DND-41 (cell line): ENCODE measurements at regions not wholly inside any gene's neighbourhood (a gene's known extent, or its start where the extent isn't known, plus 50 kb on each side); places are given as distances from the start of the nearest gene placed in this dataset.

ENCODE experiments used
- ATAC-seq: fragments of 200-7000 bp; cut with Tn5 transposase; 3 replicates; pipeline ENCODE4 v1.9.1; 2021; ENCODE audit warnings: low read depth; ENCODE audit not compliant: insufficient read depth
- DNase-seq: peaks from one replicate; pipeline ENCODE4 v3.0.0-alpha.2; 2020
- H2AFZ ChIP-seq: 2 replicates; pipeline ENCODE4 v1.6.0; 2012; ENCODE audit warnings: low read depth, low read length
- H3K27ac ChIP-seq: 2 replicates; pipeline ENCODE4 v1.5.1; 2012; ENCODE audit warnings: low read length, inconsistent platforms
- H3K27me3 ChIP-seq: fragments of 200-600 bp; sonication (generic); 2 replicates; pipeline ENCODE4 v1.6.0; 2012; ENCODE audit warnings: low read length, mild to moderate bottlenecking, inconsistent platforms; ENCODE audit not compliant: insufficient read depth, poor library complexity
- H3K36me3 ChIP-seq: 2 replicates; pipeline ENCODE4 v1.5.1; 2012; ENCODE audit warnings: low read length, inconsistent platforms; ENCODE audit not compliant: insufficient read depth
- H3K4me1 ChIP-seq: 2 replicates; pipeline ENCODE4 v1.5.1; 2012; ENCODE audit warnings: mild to moderate bottlenecking, low read length; ENCODE audit not compliant: insufficient read depth
- H3K4me2 ChIP-seq: 2 replicates; pipeline ENCODE4 v1.6.0; 2012; ENCODE audit warnings: mild to moderate bottlenecking, moderate library complexity, low read length, inconsistent platforms; ENCODE audit not compliant: insufficient read depth
- H3K4me3 ChIP-seq, 2 experiments: fragments of 200-600 bp in 1 of 2; shearing (Covaris generic) in 1 of 2; 2 replicates each; pipeline ENCODE4 v1.5.1; 2012 to 2016; ENCODE audit warnings: inconsistent platforms in 2 of 2, low read length in 2 of 2, mild to moderate bottlenecking in 2 of 2, low read depth in 1 of 2, moderate library complexity in 1 of 2
- H3K79me2 ChIP-seq: 2 replicates; pipeline ENCODE4 v1.6.0; 2012; ENCODE audit warnings: low read length, inconsistent platforms; ENCODE audit not compliant: insufficient read depth
- H3K9ac ChIP-seq: 2 replicates; pipeline ENCODE4 v1.6.0; 2012; ENCODE audit warnings: low read depth, mild to moderate bottlenecking, inconsistent platforms, low read length, moderate library complexity
- H3K9me3 ChIP-seq: 2 replicates; pipeline ENCODE4 v1.5.1; 2012; ENCODE audit warnings: low read length, moderate library complexity, mild to moderate bottlenecking, inconsistent platforms; ENCODE audit not compliant: insufficient read depth, severe bottlenecking
- H4K20me1 ChIP-seq: 2 replicates; pipeline ENCODE4 v1.6.0; 2012; ENCODE audit warnings: low read length; ENCODE audit not compliant: insufficient read depth
- CTCF ChIP-seq: IDR thresholded peaks from 2 replicates; pipeline ENCODE4 v1.5.1; 2012; ENCODE audit warnings: borderline replicate concordance, low read length, moderate library complexity, mild to moderate bottlenecking; ENCODE audit not compliant: poor library complexity, severe bottlenecking; ENCODE audit errors: extremely low read depth
- EZH2 ChIP-seq: IDR thresholded peaks from 3 replicates; pipeline ENCODE4 v1.6.1; 2012; ENCODE audit warnings: borderline replicate concordance, low read depth, mild to moderate bottlenecking, moderate library complexity, low read length, inconsistent platforms; ENCODE audit not compliant: severe bottlenecking

DNA sequence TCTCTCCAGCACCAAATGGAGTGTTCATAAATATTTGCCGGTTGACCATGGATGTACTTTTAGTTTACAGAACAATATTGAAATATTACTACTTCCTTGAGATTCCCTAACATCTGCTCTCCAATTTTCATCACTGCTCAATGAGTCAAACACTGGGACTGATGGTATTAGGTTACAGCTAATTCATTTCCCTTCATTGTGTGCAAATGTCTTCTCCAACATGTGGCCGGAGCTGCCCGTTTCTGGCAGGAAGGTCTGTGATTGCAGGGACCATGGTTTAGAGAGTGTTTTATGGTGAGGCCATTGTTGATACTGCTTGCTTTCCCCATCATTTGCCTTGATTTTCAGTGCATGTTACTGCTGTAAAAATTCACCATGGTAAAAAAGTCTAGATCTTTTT is 209.3 kb downstream of the HS3ST3B1 start:
- Histone ChIP-seq H3K9me3 (no peaks in the 10 kb centered on the region), H2AFZ (no peak overlapping the region), H3K36me3 (no peaks in the 10 kb centered on the region), H3K27me3 (no peaks in the 10 kb centered on the region), H4K20me1 (no peaks in the 10 kb centered on the region), H3K27ac (no peak overlapping the region), H3K4me1 (no peaks in the 10 kb centered on the region), H3K9ac (no peak overlapping the region), H3K4me2 (no peak overlapping the region), H3K4me3 (no peak overlapping the region), H3K79me2 (no peaks in the 10 kb centered on the region)
- DNase-seq (no peak), ATAC-seq (no peak)
- TF ChIP-seq EZH2 (no peak), CTCF (no peak)

DNA sequence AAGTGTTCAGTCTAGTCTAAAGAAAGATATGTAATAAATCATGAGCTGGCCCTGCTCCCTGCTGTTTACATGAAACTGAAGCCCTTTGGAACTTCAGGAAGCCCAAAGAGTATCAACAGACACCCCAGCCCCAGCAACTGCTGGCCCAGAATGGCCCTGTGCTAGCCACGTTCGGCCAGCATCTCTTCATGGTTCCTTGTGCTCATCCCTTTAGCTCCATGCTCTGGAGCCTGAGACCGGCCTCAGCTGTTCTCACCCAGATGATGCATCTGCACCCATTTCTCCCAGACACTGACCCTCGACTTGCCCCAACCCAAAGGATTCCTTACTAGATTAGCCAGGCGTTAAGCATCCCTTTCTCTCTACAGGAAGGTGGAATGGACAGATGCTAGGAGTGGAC is 207.3 kb downstream of the HS3ST3B1 start:
- no peak for TF ChIP-seq CTCF
- no peaks in the 10 kb centered on the region for H4K20me1 ChIP-seq
- H3K4me3 ChIP-seq, result no peak overlapping the region
- H3K27me3 ChIP-seq, result no peaks in the 10 kb centered on the region
- ATAC-seq (no peak), DNase-seq (no peak)
- no peaks in the 10 kb centered on the region for H3K9me3 ChIP-seq
- no peaks in the 10 kb centered on the region for H3K79me2 ChIP-seq
- H3K36me3 ChIP-seq, result no peaks in the 10 kb centered on the region
- H2AFZ ChIP-seq, result no peak overlapping the region
- no peak overlapping the region for H3K27ac ChIP-seq
- H3K4me1 ChIP-seq, result no peaks in the 10 kb centered on the region
- no peak overlapping the region for H3K9ac ChIP-seq
- no peak overlapping the region for H3K4me2 ChIP-seq

DNA sequence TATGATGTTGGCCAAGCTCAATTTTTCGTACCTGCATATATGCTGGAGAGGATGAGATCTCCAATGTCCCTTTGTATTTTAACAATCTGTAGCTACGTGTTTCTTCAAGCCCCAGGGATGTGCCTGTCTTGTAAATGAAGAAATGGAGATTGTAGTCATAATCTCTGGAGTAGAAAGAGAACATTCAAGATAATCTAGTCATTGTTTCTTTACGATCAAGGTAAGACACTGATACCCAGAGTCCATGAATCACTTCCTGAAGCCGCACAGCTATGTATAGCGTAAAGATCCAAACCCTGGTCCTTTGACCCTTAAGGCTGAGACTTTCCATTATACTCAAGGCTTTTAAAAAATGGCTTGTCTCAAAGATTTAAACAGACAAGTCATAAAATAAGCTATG is 205.5 kb downstream of the HS3ST3B1 start:
- H3K4me1 ChIP-seq, result no peaks in the 10 kb centered on the region
- TF ChIP-seq EZH2 (no peak), CTCF (no peak)
- no peak overlapping the region for H3K4me3 ChIP-seq
- H3K4me2 ChIP-seq, result no peak overlapping the region
- H3K79me2 ChIP-seq, result no peaks in the 10 kb centered on the region
- no peak overlapping the region for H2AFZ ChIP-seq
- H3K9ac ChIP-seq, result no peak overlapping the region
- no peaks in the 10 kb centered on the region for H4K20me1 ChIP-seq
- ATAC-seq, result no peak
- H3K9me3 ChIP-seq, result no peaks in the 10 kb centered on the region
- DNase-seq, result no peak
- H3K36me3 ChIP-seq, result no peaks in the 10 kb centered on the region
- no peak overlapping the region for H3K27ac ChIP-seq
- no peaks in the 10 kb centered on the region for H3K27me3 ChIP-seq

DNA sequence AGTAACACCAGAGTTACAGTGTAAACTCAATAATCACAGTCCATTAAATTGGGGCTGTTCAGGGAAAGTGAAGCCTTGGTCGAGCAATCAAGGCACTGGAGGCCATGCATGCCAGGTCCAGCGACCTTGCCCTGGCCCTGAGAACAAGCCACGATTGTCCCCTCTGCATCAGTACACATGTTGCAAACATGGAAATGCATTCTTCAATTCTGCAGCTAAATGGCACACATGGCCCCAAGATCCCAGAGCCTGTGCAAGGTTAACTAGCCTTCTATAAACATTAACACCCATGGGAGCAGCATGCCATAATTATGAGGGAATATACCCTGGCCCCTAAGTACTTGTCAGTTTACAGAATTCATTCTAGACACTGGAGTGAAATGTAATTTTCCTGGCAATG is 204.7 kb downstream of the HS3ST3B1 start:
- H3K4me3 ChIP-seq, result no peak overlapping the region
- H3K36me3 ChIP-seq, result no peaks in the 10 kb centered on the region
- H3K27me3 ChIP-seq, result no peaks in the 10 kb centered on the region
- no peaks in the 10 kb centered on the region for H4K20me1 ChIP-seq
- no peak overlapping the region for H3K4me2 ChIP-seq
- ATAC-seq (no peak), DNase-seq (no peak)
- no peaks in the 10 kb centered on the region for H3K4me1 ChIP-seq
- H3K9ac ChIP-seq, result no peak overlapping the region
- no peak overlapping the region for H3K27ac ChIP-seq
- no peaks in the 10 kb centered on the region for H3K9me3 ChIP-seq
- no peak overlapping the region for H2AFZ ChIP-seq
- H3K79me2 ChIP-seq, result no peaks in the 10 kb centered on the region
- TF ChIP-seq CTCF (no peak), EZH2 (no peak)
